ENCODE measurements at regions not wholly inside any gene's neighbourhood (a gene's known extent, or its start where the extent isn't known, plus 50 kb on each side); places are given as distances from the start of the nearest gene placed in this dataset.

DNA sequence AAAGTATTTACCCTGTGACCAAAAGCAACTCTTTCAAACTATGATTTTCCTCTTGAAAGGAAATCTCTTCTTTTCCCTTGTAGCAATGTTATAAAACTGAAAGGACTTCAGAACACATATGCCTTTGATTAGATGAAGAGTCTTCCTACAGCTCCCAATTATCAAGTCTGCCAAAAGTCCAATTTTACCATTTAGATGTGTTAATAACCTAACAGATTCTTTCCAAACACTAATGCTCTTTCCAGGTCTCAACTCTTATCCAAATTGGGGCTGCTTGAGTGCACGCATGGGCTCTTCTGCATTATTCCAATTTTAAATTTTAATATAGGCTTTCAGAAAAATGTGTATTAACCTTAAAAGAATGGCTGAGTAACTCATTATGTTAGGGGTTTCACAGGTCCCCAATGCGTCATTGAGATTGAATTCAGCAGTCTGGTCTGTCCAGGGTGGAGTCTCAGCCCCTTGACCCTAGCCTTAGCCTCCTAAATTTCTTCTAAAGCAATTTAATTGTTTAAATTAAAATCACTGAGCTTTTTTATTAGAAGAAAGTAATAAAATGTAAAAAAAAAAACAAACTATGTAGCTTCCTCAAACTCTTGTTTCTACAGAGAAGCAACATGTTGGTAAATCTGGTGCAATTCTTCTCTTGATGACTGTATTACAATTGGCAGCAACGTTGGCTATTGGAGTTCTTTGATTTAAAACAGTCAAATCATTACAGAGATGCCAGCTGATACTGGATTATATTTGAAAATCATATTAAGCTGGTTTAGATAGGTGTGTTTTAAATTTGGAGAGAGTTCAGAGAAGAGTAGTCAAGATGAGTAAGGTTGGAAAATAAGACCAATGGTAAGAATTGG is 170.4 kb downstream of the DKK1 start:
- H3K27me3 ChIP-seq, result no peaks in the 10 kb centered on the region
- in situ Hi-C loops (cut with MboI; ENCODE audit: low pct_ligation_motif_present in 1 of 4, low pct_unique_long_range_greater_than_20kb in 1 of 4, low sequenced_read_pairs in 3 of 4), result loop anchor here in 3 of 4 donors (5.0 to 10.0 kb wide), 2 partner anchors 170 to 177 kb away; partner anchors contain the start of gene DKK1 (in 2 of the 3)
- H3K36me3 ChIP-seq, result no peaks in the 10 kb centered on the region
- DNase-seq, result no peak
- TF ChIP-seq CTCF (IDR thresholded peaks at IDR 0.05), result no peak
- no peak for TF ChIP-seq POLR2AphosphoS5 (IDR thresholded peaks at IDR 0.05)
- no peak for TF ChIP-seq EP300 (IDR thresholded peaks at IDR 0.05; ENCODE audit: low read depth)
- TF ChIP-seq POLR2A (IDR thresholded peaks at IDR 0.05), result no peak
- intact Hi-C loops (cut with DNase I; ENCODE audit: low total_unique reads), result loop anchor here (10.0 kb wide), 1 partner anchor 170 kb away; the partner anchor contains the start of gene DKK1
- WGBS, 2 donors (ENCODE audit: low coverage in 1 of 2), result 67 to 68% methylated on average over 3 of the region's 3 CpGs
- H3K4me1 ChIP-seq, result no peaks in the 10 kb centered on the region
- no peaks in the 10 kb centered on the region for H3K9me3 ChIP-seq
- no peak overlapping the region for H3K4me3 ChIP-seq
- H3K27ac ChIP-seq, result no peak overlapping the region

DNA sequence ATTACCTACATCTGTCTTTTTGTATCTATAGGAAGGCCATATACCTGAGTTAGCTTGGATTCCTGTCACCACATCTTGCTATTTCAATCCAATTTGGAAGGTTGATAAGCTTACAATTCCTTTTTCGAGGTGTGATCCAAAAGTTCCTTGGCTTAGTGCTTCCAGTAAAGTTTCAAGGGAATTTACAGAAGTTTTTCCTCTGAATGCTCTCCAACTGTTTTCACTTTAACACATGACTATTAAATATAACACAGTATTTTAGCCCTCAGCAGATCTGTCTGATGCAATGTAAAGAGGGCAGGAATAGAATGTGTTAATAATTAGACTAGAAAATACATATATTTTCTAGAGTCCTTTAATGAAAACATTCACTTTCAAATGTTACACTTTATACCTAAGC is 171.4 kb downstream of the DKK1 start:
- intact Hi-C loops (cut with DNase I; ENCODE audit: low total_unique reads), result loop anchor here (10.0 kb wide), 1 partner anchor 171 kb away; the partner anchor contains the start of gene DKK1
- Histone ChIP-seq H3K27me3 (no peaks in the 10 kb centered on the region), H3K4me1 (no peaks in the 10 kb centered on the region), H3K36me3 (no peaks in the 10 kb centered on the region), H3K4me3 (no peak overlapping the region), H3K27ac (no peak overlapping the region), H3K9me3 (no peaks in the 10 kb centered on the region)
- 67 to 83% methylated on average over 1 of the region's 1 CpG for WGBS, 2 donors (ENCODE audit: low coverage in 1 of 2)
- in situ Hi-C loops (cut with MboI; ENCODE audit: low pct_ligation_motif_present in 1 of 4, low pct_unique_long_range_greater_than_20kb in 1 of 4, low sequenced_read_pairs in 3 of 4), result loop anchor here in 3 of 4 donors (5.0 to 10.0 kb wide), 2 partner anchors 171 to 178 kb away; partner anchors contain the start of gene DKK1 (in 2 of the 3)
- DNase-seq, result no peak
- TF ChIP-seq CTCF (IDR thresholded peaks at IDR 0.05) (no peak), POLR2A (IDR thresholded peaks at IDR 0.05) (no peak), EP300 (IDR thresholded peaks at IDR 0.05; ENCODE audit: low read depth) (no peak), POLR2AphosphoS5 (IDR thresholded peaks at IDR 0.05) (no peak)

GRCh38 chr10:52486840-52487611 is 172.9 kb downstream of the DKK1 start:
- H3K9me3 ChIP-seq, result no peaks in the 10 kb centered on the region
- no peak overlapping the region for H3K4me3 ChIP-seq
- no peaks in the 10 kb centered on the region for H3K4me1 ChIP-seq
- H3K36me3 ChIP-seq, result no peaks in the 10 kb centered on the region
- WGBS, 2 donors (ENCODE audit: low coverage in 1 of 2), result 90 to 100% methylated on average over 1 of the region's 1 CpG
- in situ Hi-C loops (cut with MboI; ENCODE audit: low pct_ligation_motif_present in 1 of 4, low pct_unique_long_range_greater_than_20kb in 1 of 4, low sequenced_read_pairs in 3 of 4), result loop anchor here in 3 of 4 donors (5.0 to 10.0 kb wide), 2 partner anchors 172 to 180 kb away; partner anchors contain the start of gene DKK1 (in 2 of the 3)
- no peak for DNase-seq
- no peak for TF ChIP-seq EP300 (IDR thresholded peaks at IDR 0.05; ENCODE audit: low read depth)
- TF ChIP-seq CTCF (IDR thresholded peaks at IDR 0.05), result no peak
- TF ChIP-seq POLR2AphosphoS5 (IDR thresholded peaks at IDR 0.05), result no peak
- TF ChIP-seq POLR2A (IDR thresholded peaks at IDR 0.05), result no peak
- H3K27ac ChIP-seq, result no peak overlapping the region
- no peaks in the 10 kb centered on the region for H3K27me3 ChIP-seq
- intact Hi-C loops (cut with DNase I; ENCODE audit: low total_unique reads), result loop anchor here (10.0 kb wide), 1 partner anchor 172 kb away; the partner anchor contains the start of gene DKK1

Data from transverse colon (tissue), 4 donors.